IMR-90 (cell line): ENCODE measurements at regions not wholly inside any gene's neighbourhood (a gene's known extent, or its start where the extent isn't known, plus 50 kb on each side); places are given as distances from the start of the nearest gene placed in this dataset.

Experiments
- ATAC-seq: fragments of 200-7000 bp; cut with Tn5 transposase; 2 replicates; pipeline ENCODE4 v1.9.1; 2020; ENCODE audit warnings: low read depth, mild to moderate bottlenecking, moderate library complexity
- BruUV-seq: library from RNA; stranded (reverse); fragments of 400-500 nt; replicated peaks from 2 replicates; lab custom pipeline; 2021; lab: Mats Ljungman, UMichigan
- CTCF ChIA-PET: fragments of 300-600 bp; formaldehyde crosslinking; extraction: SDS; loops from one replicate; lab custom pipeline; 2021; ENCODE audit warnings: antibody characterized with exemption; lab: Yijun Ruan, JAX
- POLR2A ChIA-PET: fragments of 300-600 bp; sonication (Branson Sonifier 250); formaldehyde crosslinking; loops from one replicate; lab custom pipeline; 2022; ENCODE audit warnings: antibody characterized with exemption; ENCODE audit not compliant: unreplicated experiment; lab: Charles Lee
- DNase-seq: peaks from one replicate; pipeline ENCODE4 v3.0.0; 2013
- H2AFZ ChIP-seq: replicated peaks from 2 replicates; pipeline ENCODE3; 2013; ENCODE audit warnings: low read length, mild to moderate bottlenecking; ENCODE audit not compliant: poor library complexity
- H2AK5ac ChIP-seq: 2 replicates; pipeline ENCODE4 v1.6.1; 2013; ENCODE audit warnings: low read depth, low read length, inconsistent platforms
- H2AK9ac ChIP-seq: replicated peaks from 2 replicates; pipeline ENCODE3; 2013; ENCODE audit warnings: mild to moderate bottlenecking, low read depth, low read length, moderate library complexity; ENCODE audit not compliant: poor library complexity
- H2BK120ac ChIP-seq: 2 replicates; pipeline ENCODE4 v1.6.1; 2013; ENCODE audit warnings: low read depth, low read length, inconsistent platforms
- H2BK15ac ChIP-seq: 3 replicates; pipeline ENCODE4 v1.6.1; 2013; ENCODE audit warnings: low read depth, low read length, inconsistent platforms
- H2BK20ac ChIP-seq: 2 replicates; pipeline ENCODE4 v1.6.1; 2013; ENCODE audit warnings: low read depth, mild to moderate bottlenecking, inconsistent platforms, low read length, moderate library complexity
- H2BK5ac ChIP-seq: 2 replicates; pipeline ENCODE4 v1.6.1; 2013; ENCODE audit warnings: mild to moderate bottlenecking, low read depth, low read length, inconsistent platforms; ENCODE audit not compliant: poor library complexity, severe bottlenecking
- H3K14ac ChIP-seq: replicated peaks from 2 replicates; pipeline ENCODE4 v1.6.1; 2013; ENCODE audit warnings: low read depth, low read length, inconsistent platforms
- H3K18ac ChIP-seq: 2 replicates; pipeline ENCODE4 v1.6.1; 2013; ENCODE audit warnings: low read depth, low read length, control low read depth
- H3K23ac ChIP-seq: 2 replicates; pipeline ENCODE4 v1.6.1; 2013; ENCODE audit warnings: low read depth, low read length, inconsistent platforms
- H3K27ac ChIP-seq: 2 replicates; pipeline ENCODE4 v1.5.1; 2013; ENCODE audit warnings: mild to moderate bottlenecking, control low read depth, low read length; ENCODE audit not compliant: insufficient read depth
- H3K27me3 ChIP-seq: 2 replicates; pipeline ENCODE4 v1.6.1; 2013; ENCODE audit warnings: low read length; ENCODE audit not compliant: control insufficient read depth, insufficient read depth
- H3K36me3 ChIP-seq: 2 replicates; pipeline ENCODE4 v1.6.1; 2013; ENCODE audit warnings: low read length, mixed read lengths; ENCODE audit not compliant: control insufficient read depth, insufficient read depth
- H3K4ac ChIP-seq: 2 replicates; pipeline ENCODE4 v1.6.1; 2013; ENCODE audit warnings: low read depth, low read length, inconsistent platforms
- H3K4me1 ChIP-seq: 2 replicates; pipeline ENCODE4 v1.6.1; 2013; ENCODE audit warnings: low read length, mixed read lengths; ENCODE audit not compliant: control insufficient read depth, insufficient read depth
- H3K4me2 ChIP-seq: 2 replicates; pipeline ENCODE4 v1.6.1; 2013; ENCODE audit warnings: low read depth, mild to moderate bottlenecking, control low read depth, low read length, moderate library complexity
- H3K4me3 ChIP-seq: 2 replicates; pipeline ENCODE4 v1.5.1; 2013; ENCODE audit warnings: low read depth, mild to moderate bottlenecking, control low read depth, low read length, moderate library complexity; ENCODE audit not compliant: insufficient read depth
- H3K56ac ChIP-seq: 2 replicates; pipeline ENCODE4 v1.6.1; 2013; ENCODE audit warnings: low read length, inconsistent platforms; ENCODE audit not compliant: insufficient read depth; ENCODE audit errors: extremely low read depth
- H3K79me1 ChIP-seq, 2 experiments: 2 replicates each; pipeline ENCODE4 v1.6.1; 2013; ENCODE audit warnings: low read length in 2 of 2, inconsistent platforms in 1 of 2, low read depth in 1 of 2
- H3K9ac ChIP-seq: 2 replicates; pipeline ENCODE4 v1.6.1; 2013; ENCODE audit warnings: low read depth, low read length, control low read depth
- H3K9me1 ChIP-seq: 2 replicates; pipeline ENCODE4 v1.6.1; 2013; ENCODE audit warnings: low read length, inconsistent platforms; ENCODE audit not compliant: insufficient read depth
- H3K9me3 ChIP-seq: 2 replicates; pipeline ENCODE4 v1.6.1; 2013; ENCODE audit warnings: low read length; ENCODE audit not compliant: control insufficient read depth, insufficient read depth
- H4K20me1 ChIP-seq: 2 replicates; pipeline ENCODE4 v1.6.1; 2013; ENCODE audit warnings: low read length, inconsistent platforms; ENCODE audit not compliant: insufficient read depth
- H4K5ac ChIP-seq: 2 replicates; pipeline ENCODE4 v1.6.1; 2013; ENCODE audit warnings: mild to moderate bottlenecking, low read depth, low read length, control low read depth
- H4K8ac ChIP-seq, 2 experiments: 2 replicates each; pipeline ENCODE4 v1.6.1; 2013; ENCODE audit warnings: low read depth in 2 of 2, low read length in 2 of 2, control low read depth in 1 of 2, inconsistent platforms in 1 of 2
- H4K91ac ChIP-seq: 2 replicates; pipeline ENCODE4 v1.6.1; 2013; ENCODE audit warnings: low read depth, low read length, inconsistent platforms; ENCODE audit not compliant: insufficient read depth
- BHLHE40 ChIP-seq: fragments of 150-350 bp; IDR thresholded peaks from 2 replicates; pipeline ENCODE4 v1.6.1; 2016; ENCODE audit warnings: mild to moderate bottlenecking, low read depth, low read length
- CEBPB ChIP-seq: IDR thresholded peaks from 2 replicates; pipeline ENCODE4 v1.6.1; 2012; ENCODE audit warnings: low read depth, low read length, improper control_type of control experiment
- CHD1 ChIP-seq: IDR thresholded peaks from 2 replicates; pipeline ENCODE4 v1.6.1; 2012; ENCODE audit warnings: low read depth, low read length, improper control_type of control experiment
- MAFK ChIP-seq: IDR thresholded peaks from 2 replicates; pipeline ENCODE4 v1.6.1; 2012; ENCODE audit warnings: low read depth, low read length, improper control_type of control experiment
- MAZ ChIP-seq: IDR thresholded peaks from 2 replicates; pipeline ENCODE4 v1.6.1; 2012; ENCODE audit warnings: low read depth, mild to moderate bottlenecking, low read length, improper control_type of control experiment, moderate library complexity, borderline replicate concordance
- MXI1 ChIP-seq: IDR thresholded peaks from 2 replicates; pipeline ENCODE4 v1.6.1; 2012; ENCODE audit warnings: low read depth, mild to moderate bottlenecking, low read length, moderate library complexity, borderline replicate concordance
- NFE2L2 ChIP-seq: fragments of 150-350 bp; IDR thresholded peaks from 2 replicates; pipeline ENCODE4 v1.6.1; 2016; ENCODE audit warnings: low read depth, mild to moderate bottlenecking, low read length
- POLR2A ChIP-seq: IDR thresholded peaks from 2 replicates; pipeline ENCODE4 v1.6.1; 2012; ENCODE audit warnings: mild to moderate bottlenecking, low read depth, low read length
- RAD21 ChIP-seq: IDR thresholded peaks from 2 replicates; pipeline ENCODE4 v1.6.1; 2012; ENCODE audit warnings: low read length, improper control_type of control experiment
- RCOR1 ChIP-seq: IDR thresholded peaks from 2 replicates; pipeline ENCODE4 v1.6.1; 2012; ENCODE audit warnings: mild to moderate bottlenecking, low read length, improper control_type of control experiment; ENCODE audit not compliant: insufficient replicate concordance
- RFX5 ChIP-seq: IDR thresholded peaks from 2 replicates; pipeline ENCODE4 v1.8.0; 2012; ENCODE audit warnings: low read depth, mild to moderate bottlenecking, low read length, moderate library complexity
- USF2 ChIP-seq: fragments of 150-350 bp; IDR thresholded peaks from 2 replicates; pipeline ENCODE4 v1.6.1; 2017; ENCODE audit warnings: mild to moderate bottlenecking, antibody characterized with exemption, low read length, low read depth
- WGBS, 2 experiments: methylation state at CpG; one replicate each; pipeline versions ENCODE4 v1.1.5 to v1.1.7; 2013; ENCODE audit warnings: missing lambda C conversion rate in 2 of 2; ENCODE audit not compliant: insufficient read length in 1 of 2; ENCODE audit errors: extremely low coverage in 2 of 2; 5-methylcytosine and 5-hydroxymethylcytosine counted together
- dilution Hi-C: fragments of 300-500 bp; cut with HindIII; formaldehyde crosslinking; loops from one replicate; pipeline ENCODE4 v1.14.3; 2018; ENCODE audit warnings: low sequenced_read_pairs; ENCODE audit not compliant: unreplicated experiment
- in situ Hi-C: fragments of 300-500 bp; cut with MboI; formaldehyde crosslinking; loops from 3 replicates; pipeline ENCODE4 v1.14.3; 2019; ENCODE audit warnings: low sequenced_read_pairs, inconsistent platforms, mixed read lengths
- intact Hi-C: fragments of 100-400 bp; cut with micrococcal nuclease; formaldehyde crosslinking; loops from 2 replicates; pipeline ENCODE4 v1.10.0; 2022
- TF ChIP-seq, protein P1 (sequence below): fragments of 150-350 bp; IDR thresholded peaks from 2 replicates; pipeline ENCODE4 v1.6.1; 2016; ENCODE audit warnings: low read depth, mild to moderate bottlenecking, low read length, moderate library complexity, borderline replicate concordance
- TF ChIP-seq, protein P2 (sequence below): conservative IDR thresholded peaks from 2 replicates; pipeline ENCODE4 v1.5.1; 2012; ENCODE audit warnings: mild to moderate bottlenecking, low read depth, low read length, improper control_type of control experiment

- Histone ChIP-seq H2BK20ac (no peak overlapping the region), H3K4ac (no peak overlapping the region), H2BK120ac (no peak overlapping the region), H3K79me1 (no peaks in the 10 kb centered on the region), H3K4me3 (no peak overlapping the region), H3K9me3 (no peaks in the 10 kb centered on the region; the same call in 1 of the 2 replicates), H3K14ac (no peak overlapping the region), H3K18ac (no peak overlapping the region), H2BK5ac (no peak overlapping the region), H3K56ac (no peak overlapping the region), H3K4me1 (no peaks in the 10 kb centered on the region; the same call in 1 of the 2 replicates), H4K5ac (no peak overlapping the region), H2AFZ (no peak overlapping the region), H3K23ac (no peak overlapping the region), H3K4me2 (no peak overlapping the region), H3K9me1 (no peaks in the 10 kb centered on the region), H3K27me3 (peaks cover 7% of the 10 kb centered on the region), H4K8ac (no peak overlapping the region), H3K9ac (no peak overlapping the region), H2AK9ac (no peak overlapping the region), H3K27ac (no peak overlapping the region), H2BK15ac (no peak overlapping the region), H4K91ac (no peak overlapping the region), H4K20me1 (no peaks in the 10 kb centered on the region), H3K36me3 (no peaks in the 10 kb centered on the region), H2AK5ac (no peak overlapping the region)
- dilution Hi-C loops (no loop called here), in situ Hi-C loops (no loop called here), intact Hi-C loops (no loop called here)
- ChIA-PET CTCF (interaction anchor here (0.7 kb wide), 1 partner anchor 43 kb away, joined by 3 read pairs; no protein-coding TSS in a partner anchor), POLR2A (no interaction called here)
- TF ChIP-seq CHD1, result no peak
- TF ChIP-seq MAZ, result no peak
- TF ChIP-seq CEBPB, result no peak
- TF ChIP-seq, protein P1, sequence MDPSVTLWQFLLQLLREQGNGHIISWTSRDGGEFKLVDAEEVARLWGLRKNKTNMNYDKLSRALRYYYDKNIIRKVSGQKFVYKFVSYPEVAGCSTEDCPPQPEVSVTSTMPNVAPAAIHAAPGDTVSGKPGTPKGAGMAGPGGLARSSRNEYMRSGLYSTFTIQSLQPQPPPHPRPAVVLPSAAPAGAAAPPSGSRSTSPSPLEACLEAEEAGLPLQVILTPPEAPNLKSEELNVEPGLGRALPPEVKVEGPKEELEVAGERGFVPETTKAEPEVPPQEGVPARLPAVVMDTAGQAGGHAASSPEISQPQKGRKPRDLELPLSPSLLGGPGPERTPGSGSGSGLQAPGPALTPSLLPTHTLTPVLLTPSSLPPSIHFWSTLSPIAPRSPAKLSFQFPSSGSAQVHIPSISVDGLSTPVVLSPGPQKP, result no peak
- TF ChIP-seq RAD21, result no peak
- no peak for TF ChIP-seq MXI1
- TF ChIP-seq USF2, result no peak
- no peak for TF ChIP-seq RCOR1
- TF ChIP-seq NFE2L2, result no peak
- TF ChIP-seq RFX5, result no peak
- TF ChIP-seq, protein P2, sequence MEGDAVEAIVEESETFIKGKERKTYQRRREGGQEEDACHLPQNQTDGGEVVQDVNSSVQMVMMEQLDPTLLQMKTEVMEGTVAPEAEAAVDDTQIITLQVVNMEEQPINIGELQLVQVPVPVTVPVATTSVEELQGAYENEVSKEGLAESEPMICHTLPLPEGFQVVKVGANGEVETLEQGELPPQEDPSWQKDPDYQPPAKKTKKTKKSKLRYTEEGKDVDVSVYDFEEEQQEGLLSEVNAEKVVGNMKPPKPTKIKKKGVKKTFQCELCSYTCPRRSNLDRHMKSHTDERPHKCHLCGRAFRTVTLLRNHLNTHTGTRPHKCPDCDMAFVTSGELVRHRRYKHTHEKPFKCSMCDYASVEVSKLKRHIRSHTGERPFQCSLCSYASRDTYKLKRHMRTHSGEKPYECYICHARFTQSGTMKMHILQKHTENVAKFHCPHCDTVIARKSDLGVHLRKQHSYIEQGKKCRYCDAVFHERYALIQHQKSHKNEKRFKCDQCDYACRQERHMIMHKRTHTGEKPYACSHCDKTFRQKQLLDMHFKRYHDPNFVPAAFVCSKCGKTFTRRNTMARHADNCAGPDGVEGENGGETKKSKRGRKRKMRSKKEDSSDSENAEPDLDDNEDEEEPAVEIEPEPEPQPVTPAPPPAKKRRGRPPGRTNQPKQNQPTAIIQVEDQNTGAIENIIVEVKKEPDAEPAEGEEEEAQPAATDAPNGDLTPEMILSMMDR, result no peak
- TF ChIP-seq BHLHE40, result no peak
- TF ChIP-seq MAFK, result no peak
- no peak for TF ChIP-seq POLR2A
- DNase-seq (no peak), ATAC-seq (no peak)
- no CpG with 5 or more reads among the region's 2 CpGs for WGBS, 2 experiments
- BruUV-seq, result no TSS peak
Observed at GRCh38 chr10:44459671-44460070, 74.8 kb upstream of the CXCL12 start.
